SK-N-SH (cell line): ENCODE measurements at regions not wholly inside any gene's neighbourhood (a gene's known extent, or its start where the extent isn't known, plus 50 kb on each side); places are given as distances from the start of the nearest gene placed in this dataset.

Experiments
- CTCF ChIA-PET: fragments of 300-600, 350-600 bp; formaldehyde crosslinking; extraction: SDS; loops from one replicate; lab custom pipeline; 2021; lab: Yijun Ruan, JAX
- POLR2A ChIA-PET: fragments of 350-600 bp; sonication (Branson Sonifier 250); formaldehyde crosslinking; extraction: SDS; loops from one replicate; lab custom pipeline; 2020; ENCODE audit warnings: antibody characterized with exemption, inconsistent platforms; lab: Yijun Ruan, JAX
- DNase-seq: peaks from one replicate; pipeline ENCODE4 v3.0.0; 2012
- H2AFZ ChIP-seq: fragments of 200-600 bp; sonication (generic); 2 replicates; pipeline ENCODE4 v1.8.1; 2016; ENCODE audit warnings: antibody characterized with exemption, mild to moderate bottlenecking, low read depth
- H3F3A ChIP-seq: fragments of 200-600 bp; sonication (generic); replicated peaks from 2 replicates; pipeline ENCODE3; 2016; ENCODE audit warnings: antibody characterized with exemption, mild to moderate bottlenecking; ENCODE audit not compliant: insufficient read depth
- H3K27ac ChIP-seq, 2 experiments: fragments of 200-500 bp in 1 of 2; fragments of 200-600 bp in 1 of 2; sonication (Bioruptor generic) in 1 of 2; sonication (generic), shearing (Covaris generic) in 1 of 2; 2 replicates each; pipeline versions ENCODE4 v1.5.1 to v1.6.1; 2014 to 2016; ENCODE audit warnings: low read depth in 2 of 2, inconsistent platforms in 1 of 2, low read length in 1 of 2, mild to moderate bottlenecking in 1 of 2, mixed read lengths in 1 of 2
- H3K27me3 ChIP-seq: fragments of 200-600 bp; sonication (generic), shearing (Covaris generic); 2 replicates; pipeline ENCODE4 v1.6.1; 2016; ENCODE audit warnings: mixed run types; ENCODE audit not compliant: insufficient read depth
- H3K36me3 ChIP-seq, 2 experiments: fragments of 200-500 bp in 1 of 2; fragments of 200-600 bp in 1 of 2; sonication (Bioruptor generic) in 1 of 2; sonication (generic) in 1 of 2; replicated peaks in 1 of 2; 2 replicates each; pipeline versions ENCODE3 to v1.5.1; 2014 to 2016; ENCODE audit warnings: low read length in 1 of 2, mild to moderate bottlenecking in 1 of 2; ENCODE audit not compliant: insufficient read depth in 2 of 2, control insufficient read depth in 1 of 2
- H3K4me1 ChIP-seq, 2 experiments: fragments of 200-500 bp in 1 of 2; fragments of 200-600 bp in 1 of 2; sonication (Bioruptor generic) in 1 of 2; sonication (generic), shearing (Covaris generic) in 1 of 2; 2 replicates each; pipeline versions ENCODE4 v1.5.1 to v1.6.1; 2014 to 2016; ENCODE audit warnings: low read depth in 1 of 2, low read length in 1 of 2, mixed run types in 1 of 2; ENCODE audit not compliant: insufficient read depth in 2 of 2, control insufficient read depth in 1 of 2
- H3K4me2 ChIP-seq: fragments of 200-600 bp; sonication (generic), shearing (Covaris generic); 2 replicates; pipeline ENCODE4 v1.6.1; 2017; ENCODE audit warnings: mixed run types
- H3K4me3 ChIP-seq, 2 experiments: fragments of 200-500 bp in 1 of 2; fragments of 200-600 bp in 1 of 2; sonication (Bioruptor generic) in 1 of 2; sonication (generic), shearing (Covaris generic) in 1 of 2; 2 replicates each; pipeline versions ENCODE4 v1.5.1 to v1.8.1; 2014 to 2016; ENCODE audit warnings: low read depth in 2 of 2, inconsistent platforms in 1 of 2, low read length in 1 of 2, mild to moderate bottlenecking in 1 of 2, mixed read lengths in 1 of 2, moderate library complexity in 1 of 2
- H3K79me2 ChIP-seq: fragments of 200-600 bp; sonication (generic); 2 replicates; pipeline ENCODE4 v1.8.1; 2017; ENCODE audit warnings: mild to moderate bottlenecking; ENCODE audit not compliant: insufficient read depth
- H3K9ac ChIP-seq: fragments of 200-600 bp; sonication (generic); 2 replicates; pipeline ENCODE4 v1.6.1; 2017; ENCODE audit warnings: mixed run types
- H3K9me2 ChIP-seq: fragments of 200-600 bp; sonication (generic); 2 replicates; pipeline ENCODE4 v1.6.1; 2017; ENCODE audit warnings: mixed run types
- H3K9me3 ChIP-seq: fragments of 200-600 bp; sonication (generic); 2 replicates; pipeline ENCODE4 v1.6.1; 2017; ENCODE audit warnings: mixed run types, mild to moderate bottlenecking, moderate library complexity
- H4K20me1 ChIP-seq: fragments of 200-600 bp; sonication (generic); 2 replicates; pipeline ENCODE4 v1.6.1; 2017; ENCODE audit warnings: mild to moderate bottlenecking, mixed run types; ENCODE audit not compliant: insufficient read depth
- ELF1 ChIP-seq: IDR thresholded peaks from 2 replicates; pipeline ENCODE4 v1.4.0; 2012
- FOXJ3 ChIP-seq: sonication (generic); formaldehyde crosslinking; IDR thresholded peaks from 2 replicates; pipeline ENCODE4 v1.5.1; 2020; ENCODE audit warnings: mild to moderate bottlenecking, missing genetic modification reagents
- FOXM1 ChIP-seq: IDR thresholded peaks from 2 replicates; pipeline ENCODE4 v1.4.0; 2012; ENCODE audit warnings: low read depth, mild to moderate bottlenecking
- GATA2 ChIP-seq: sonication (generic); formaldehyde crosslinking; IDR thresholded peaks from 2 replicates; pipeline ENCODE4 v1.5.0; 2020; ENCODE audit warnings: mild to moderate bottlenecking, missing genetic modification reagents
- JUND ChIP-seq: IDR thresholded peaks from 2 replicates; pipeline ENCODE4 v1.4.0; 2012
- MEF2A ChIP-seq: IDR thresholded peaks from 2 replicates; pipeline ENCODE4 v1.4.0; 2012; ENCODE audit warnings: low read depth, borderline replicate concordance
- MXI1 ChIP-seq: IDR thresholded peaks from 2 replicates; pipeline ENCODE4 v1.6.1; 2012; ENCODE audit warnings: mild to moderate bottlenecking, low read depth, low read length, improper control_type of control experiment
- NRF1 ChIP-seq: IDR thresholded peaks from 2 replicates; pipeline ENCODE4 v1.6.1; 2012; ENCODE audit warnings: low read depth, mild to moderate bottlenecking, low read length
- TEAD4 ChIP-seq: IDR thresholded peaks from 2 replicates; pipeline ENCODE4 v1.4.0; 2012; ENCODE audit warnings: mild to moderate bottlenecking, borderline replicate concordance; ENCODE audit not compliant: insufficient read depth
- YY1 ChIP-seq: IDR thresholded peaks from 2 replicates; pipeline ENCODE4 v1.4.0; 2012; ENCODE audit warnings: low read depth, mild to moderate bottlenecking
- whole genome bisulfite sequencing: methylation state at CpG from one replicate; pipeline ENCODE4 v1.1.6; 2017; ENCODE audit warnings: low lambda C conversion rate; 5-methylcytosine and 5-hydroxymethylcytosine counted together
- TF ChIP-seq, protein P1 (sequence below): IDR thresholded peaks from 2 replicates; pipeline ENCODE4 v1.6.1; 2012; ENCODE audit warnings: mild to moderate bottlenecking, low read depth, low read length, moderate library complexity
- TF ChIP-seq, protein P2 (sequence below): fragments of 200-600 bp; sonication (generic); IDR thresholded peaks from 2 replicates; pipeline ENCODE4 v1.6.1; 2017; ENCODE audit warnings: antibody characterized with exemption, mild to moderate bottlenecking, moderate library complexity

DNA sequence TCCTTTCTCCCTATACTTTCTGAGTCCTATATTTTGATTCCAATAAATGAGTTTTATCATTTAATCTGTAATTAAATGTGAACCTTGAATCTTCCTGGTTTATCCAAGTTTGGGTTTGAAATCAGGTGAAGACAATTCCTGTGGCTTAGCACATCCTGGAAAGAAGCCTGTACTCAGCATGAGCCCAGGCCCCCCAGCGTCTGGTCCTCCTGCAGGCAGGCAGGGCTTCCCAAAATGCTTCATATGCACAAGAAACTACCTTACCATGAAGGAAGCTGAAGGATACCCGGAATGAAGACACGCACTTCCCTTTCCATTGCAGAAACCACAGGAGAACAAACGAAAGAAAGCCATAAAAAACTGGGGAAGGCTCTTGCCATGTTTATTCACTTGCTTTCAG is 157.4 kb upstream of the PDE10A start (continued):
- TF ChIP-seq, protein P1, sequence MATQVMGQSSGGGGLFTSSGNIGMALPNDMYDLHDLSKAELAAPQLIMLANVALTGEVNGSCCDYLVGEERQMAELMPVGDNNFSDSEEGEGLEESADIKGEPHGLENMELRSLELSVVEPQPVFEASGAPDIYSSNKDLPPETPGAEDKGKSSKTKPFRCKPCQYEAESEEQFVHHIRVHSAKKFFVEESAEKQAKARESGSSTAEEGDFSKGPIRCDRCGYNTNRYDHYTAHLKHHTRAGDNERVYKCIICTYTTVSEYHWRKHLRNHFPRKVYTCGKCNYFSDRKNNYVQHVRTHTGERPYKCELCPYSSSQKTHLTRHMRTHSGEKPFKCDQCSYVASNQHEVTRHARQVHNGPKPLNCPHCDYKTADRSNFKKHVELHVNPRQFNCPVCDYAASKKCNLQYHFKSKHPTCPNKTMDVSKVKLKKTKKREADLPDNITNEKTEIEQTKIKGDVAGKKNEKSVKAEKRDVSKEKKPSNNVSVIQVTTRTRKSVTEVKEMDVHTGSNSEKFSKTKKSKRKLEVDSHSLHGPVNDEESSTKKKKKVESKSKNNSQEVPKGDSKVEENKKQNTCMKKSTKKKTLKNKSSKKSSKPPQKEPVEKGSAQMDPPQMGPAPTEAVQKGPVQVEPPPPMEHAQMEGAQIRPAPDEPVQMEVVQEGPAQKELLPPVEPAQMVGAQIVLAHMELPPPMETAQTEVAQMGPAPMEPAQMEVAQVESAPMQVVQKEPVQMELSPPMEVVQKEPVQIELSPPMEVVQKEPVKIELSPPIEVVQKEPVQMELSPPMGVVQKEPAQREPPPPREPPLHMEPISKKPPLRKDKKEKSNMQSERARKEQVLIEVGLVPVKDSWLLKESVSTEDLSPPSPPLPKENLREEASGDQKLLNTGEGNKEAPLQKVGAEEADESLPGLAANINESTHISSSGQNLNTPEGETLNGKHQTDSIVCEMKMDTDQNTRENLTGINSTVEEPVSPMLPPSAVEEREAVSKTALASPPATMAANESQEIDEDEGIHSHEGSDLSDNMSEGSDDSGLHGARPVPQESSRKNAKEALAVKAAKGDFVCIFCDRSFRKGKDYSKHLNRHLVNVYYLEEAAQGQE: no peak
- TF ChIP-seq FOXM1 (no peak), MEF2A (no peak), ELF1 (no peak), NRF1 (no peak)

DNA sequence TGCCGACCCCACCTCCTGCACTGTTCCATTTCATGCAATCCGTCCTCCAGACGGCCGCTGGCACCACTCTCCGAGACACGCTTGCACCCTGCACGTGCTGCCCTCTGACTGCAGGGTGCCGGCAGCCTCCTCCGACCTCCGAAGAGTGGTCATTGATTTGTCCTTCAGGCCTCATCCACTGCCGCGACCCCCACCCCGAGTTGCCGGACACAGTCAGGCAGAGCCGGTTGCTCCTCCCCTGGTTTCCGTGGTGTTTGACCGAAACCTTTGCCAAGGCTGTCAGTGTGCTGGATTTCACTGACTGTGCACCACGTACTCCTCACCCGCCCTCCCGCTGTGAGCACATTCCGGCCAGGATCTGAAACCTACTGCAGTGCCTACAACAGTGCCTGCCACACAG is 156.4 kb upstream of the PDE10A start:
- H3K4me1 ChIP-seq: no peaks in the 10 kb centered on the region
- no peak overlapping the region for H3K4me2 ChIP-seq
- ChIA-PET CTCF (interaction anchor here (0.7 kb wide), 1 partner anchor 379 kb away, joined by 3 read pairs; no protein-coding TSS in a partner anchor), POLR2A (no interaction called here)
- H3K27ac ChIP-seq: no peak overlapping the region
- H2AFZ ChIP-seq: no peak overlapping the region
- no peaks in the 10 kb centered on the region for H3K36me3 ChIP-seq
- no peaks in the 10 kb centered on the region for H3K79me2 ChIP-seq
- no peak overlapping the region for H3K4me3 ChIP-seq
- no peaks in the 10 kb centered on the region for H4K20me1 ChIP-seq
- no peak for DNase-seq
- H3K27me3 ChIP-seq: no peaks in the 10 kb centered on the region
- no peaks in the 10 kb centered on the region for H3K9me3 ChIP-seq
- TF ChIP-seq YY1 (no peak), NRF1 (no peak), TEAD4 (no peak), MXI1 (no peak), FOXJ3 (CRISPR knock-in tag) (no peak), JUND (no peak)
- TF ChIP-seq, all 33 proteins: peak for 0
- 68% methylated on average over 21 of the region's 21 CpGs for WGBS
- H3F3A ChIP-seq: no peaks in the 10 kb centered on the region
- H3K9me2 ChIP-seq: no peaks in the 10 kb centered on the region
- no peak overlapping the region for H3K9ac ChIP-seq

DNA sequence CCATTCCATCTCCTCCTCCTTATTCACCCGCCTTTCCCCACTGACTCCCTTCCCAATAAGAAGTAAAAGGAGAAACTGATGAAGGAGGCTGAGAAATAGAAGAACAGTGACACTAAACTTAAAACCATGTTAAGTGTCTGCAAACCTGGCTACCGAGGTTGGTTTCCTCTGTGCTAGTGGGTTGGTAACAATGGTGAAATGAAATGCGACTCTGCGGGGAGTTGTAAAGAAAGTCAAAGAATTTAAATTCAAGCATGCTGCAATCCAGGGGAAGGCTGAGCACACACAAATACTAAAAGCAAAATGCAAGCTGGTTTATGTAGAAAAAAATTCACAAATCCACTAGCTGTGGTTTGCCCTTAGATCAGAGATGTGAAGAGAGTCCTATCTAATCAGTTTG is 155.2 kb upstream of the PDE10A start:
- Histone ChIP-seq H3K4me3 (no peak overlapping the region), H3K36me3 (no peaks in the 10 kb centered on the region), H3F3A (no peaks in the 10 kb centered on the region), H2AFZ (no peak overlapping the region)
- TF ChIP-seq, protein P2, sequence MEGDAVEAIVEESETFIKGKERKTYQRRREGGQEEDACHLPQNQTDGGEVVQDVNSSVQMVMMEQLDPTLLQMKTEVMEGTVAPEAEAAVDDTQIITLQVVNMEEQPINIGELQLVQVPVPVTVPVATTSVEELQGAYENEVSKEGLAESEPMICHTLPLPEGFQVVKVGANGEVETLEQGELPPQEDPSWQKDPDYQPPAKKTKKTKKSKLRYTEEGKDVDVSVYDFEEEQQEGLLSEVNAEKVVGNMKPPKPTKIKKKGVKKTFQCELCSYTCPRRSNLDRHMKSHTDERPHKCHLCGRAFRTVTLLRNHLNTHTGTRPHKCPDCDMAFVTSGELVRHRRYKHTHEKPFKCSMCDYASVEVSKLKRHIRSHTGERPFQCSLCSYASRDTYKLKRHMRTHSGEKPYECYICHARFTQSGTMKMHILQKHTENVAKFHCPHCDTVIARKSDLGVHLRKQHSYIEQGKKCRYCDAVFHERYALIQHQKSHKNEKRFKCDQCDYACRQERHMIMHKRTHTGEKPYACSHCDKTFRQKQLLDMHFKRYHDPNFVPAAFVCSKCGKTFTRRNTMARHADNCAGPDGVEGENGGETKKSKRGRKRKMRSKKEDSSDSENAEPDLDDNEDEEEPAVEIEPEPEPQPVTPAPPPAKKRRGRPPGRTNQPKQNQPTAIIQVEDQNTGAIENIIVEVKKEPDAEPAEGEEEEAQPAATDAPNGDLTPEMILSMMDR: no peak
- TF ChIP-seq GATA2 (CRISPR knock-in tag) (no peak), TEAD4 (no peak)
- TF ChIP-seq, all 33 proteins: peak for 0
- CTCF ChIA-PET: no interaction called here
- H4K20me1 ChIP-seq: no peaks in the 10 kb centered on the region
- no peak overlapping the region for H3K4me2 ChIP-seq
- H3K9me2 ChIP-seq: no peaks in the 10 kb centered on the region
- no peaks in the 10 kb centered on the region for H3K9me3 ChIP-seq
- 59% methylated on average over 4 of the region's 4 CpGs for WGBS
- no peaks in the 10 kb centered on the region for H3K4me1 ChIP-seq
- no peak overlapping the region for H3K9ac ChIP-seq
- H3K27ac ChIP-seq: no peak overlapping the region
- no peaks in the 10 kb centered on the region for H3K79me2 ChIP-seq
- no peak for DNase-seq
- POLR2A ChIA-PET: interaction anchor here (1.0 kb wide), 1 partner anchor 27 kb away, joined by 3 read pairs; no protein-coding TSS in a partner anchor
- H3K27me3 ChIP-seq: no peaks in the 10 kb centered on the region
